Epidermal melanocyte (primary cell): ENCODE measurements at regions not wholly inside any gene's neighbourhood (a gene's known extent, or its start where the extent isn't known, plus 50 kb on each side); places are given as distances from the start of the nearest gene placed in this dataset.

Experiments
- DNase-seq: peaks from one replicate; pipeline ENCODE4 v3.0.0; 2011; ENCODE audit warnings: low spot score; ENCODE audit not compliant: insufficient read length

DNA sequence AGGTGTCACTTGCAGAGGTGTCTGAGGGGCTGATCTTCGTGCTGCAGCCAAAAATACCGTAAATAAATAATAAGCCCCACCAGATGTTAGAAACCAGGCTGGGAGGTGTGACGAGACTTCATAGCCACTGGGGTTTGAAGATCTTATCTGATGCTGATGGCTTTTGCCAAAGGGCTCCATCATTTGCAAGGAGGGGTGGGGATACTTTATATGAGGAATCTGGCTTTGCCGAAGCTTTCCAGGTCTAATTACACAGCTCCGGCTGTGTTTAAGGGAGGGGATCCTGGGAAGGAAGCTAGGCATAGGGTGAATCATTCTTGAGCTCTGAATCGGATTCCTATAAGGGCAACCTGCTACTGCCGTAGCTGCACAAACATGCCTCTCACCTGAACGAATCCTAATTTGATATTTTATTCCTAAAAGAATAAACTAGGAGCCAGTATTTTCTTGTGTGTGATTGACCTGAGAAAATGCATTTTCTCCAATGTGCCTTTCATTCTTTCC, 249.6 kb downstream of the SOD2 start:
- DNase-seq = no peak

DNA sequence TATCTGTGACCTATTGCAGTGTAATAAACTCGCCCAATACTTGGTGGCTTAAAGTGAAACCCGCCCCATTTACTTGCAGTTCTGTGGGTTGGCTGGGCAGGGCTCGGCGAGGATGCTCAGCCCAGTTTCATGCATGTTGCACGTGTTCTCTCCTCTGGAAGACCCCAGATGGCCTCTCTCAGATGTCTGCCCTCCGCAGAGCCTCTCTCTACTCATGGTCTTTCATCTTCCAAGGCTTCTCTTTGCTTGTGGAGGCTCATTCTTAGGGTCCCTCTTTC, 251.4 kb downstream of the SOD2 start:
- DNase-seq = no peak

DNA sequence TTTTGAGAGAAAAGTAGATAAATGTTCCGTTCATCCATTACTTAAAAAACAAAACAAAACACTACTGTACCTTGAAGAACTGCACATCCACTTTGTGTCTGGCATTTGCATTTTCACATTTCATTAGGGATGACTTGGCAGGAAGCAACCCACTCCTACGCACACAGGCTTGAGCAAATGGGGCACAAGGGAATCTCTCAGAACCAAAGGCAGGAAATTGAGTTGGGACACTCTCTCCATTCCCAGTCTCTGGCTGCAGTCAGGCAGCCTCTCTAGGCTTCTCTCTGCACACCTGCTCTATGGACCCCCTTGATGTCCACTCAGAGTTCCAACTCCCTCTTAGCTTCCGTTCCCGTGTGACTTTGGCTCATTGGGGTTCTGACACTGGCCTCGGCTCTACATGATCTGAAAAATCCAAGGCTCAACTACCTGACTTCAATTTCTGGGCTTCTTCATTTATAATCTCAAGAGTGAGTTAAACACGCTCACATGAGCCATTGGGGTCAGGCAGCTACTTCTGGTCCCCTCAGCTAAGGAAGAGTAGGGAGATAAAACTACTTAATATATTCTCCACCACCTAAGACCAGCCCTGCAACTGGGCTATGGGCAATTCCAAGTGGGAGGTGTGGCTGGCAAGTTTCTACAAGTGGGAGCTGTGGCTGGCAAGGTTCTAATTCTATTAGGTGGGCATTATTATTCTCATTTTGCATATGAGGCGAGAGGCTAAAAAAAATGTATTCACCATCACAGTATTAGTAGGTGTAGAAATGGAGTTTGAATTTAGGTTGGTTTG, 251.9 kb downstream of the SOD2 start:
- no peak for DNase-seq

DNA sequence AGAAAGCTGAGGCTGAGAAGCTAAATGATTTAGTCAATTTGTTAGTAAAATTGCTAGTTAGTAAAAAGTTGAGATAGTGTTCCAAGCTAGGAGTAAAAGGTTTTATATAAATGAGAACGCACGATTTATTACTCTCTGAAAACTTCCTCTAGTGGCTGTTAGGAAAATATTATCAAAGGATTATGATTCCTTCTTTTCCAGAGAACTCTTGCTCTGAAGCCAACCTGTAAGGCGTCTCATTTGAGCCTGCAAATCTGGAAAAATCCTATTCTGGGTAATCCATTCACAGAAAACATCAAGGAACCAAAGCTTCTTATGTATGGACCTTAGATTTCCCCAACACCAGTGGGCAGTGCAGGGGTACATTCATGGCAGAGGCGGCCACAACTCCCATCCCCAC, 252.7 kb downstream of the SOD2 start:
- no peak for DNase-seq

DNA sequence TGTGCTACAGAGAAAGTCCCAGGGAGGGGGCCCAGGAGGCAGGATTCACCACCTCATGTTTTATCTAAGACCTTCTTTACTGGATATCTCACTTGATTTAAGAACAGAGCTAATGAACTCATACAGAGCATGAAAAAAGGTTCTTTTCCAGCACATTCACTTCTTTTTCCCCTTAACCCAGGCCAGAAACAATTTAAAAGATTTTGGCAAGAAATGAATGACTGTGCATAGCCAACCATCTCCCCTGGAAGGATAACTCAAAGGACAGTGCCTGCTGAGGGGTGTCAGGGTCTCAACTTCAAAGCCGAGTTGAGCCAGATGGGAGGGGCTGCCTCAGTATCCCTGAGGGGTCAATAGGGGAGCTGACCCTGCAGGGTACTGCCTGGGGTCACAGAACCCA, 253.4 kb downstream of the SOD2 start:
- DNase-seq = no peak

DNA sequence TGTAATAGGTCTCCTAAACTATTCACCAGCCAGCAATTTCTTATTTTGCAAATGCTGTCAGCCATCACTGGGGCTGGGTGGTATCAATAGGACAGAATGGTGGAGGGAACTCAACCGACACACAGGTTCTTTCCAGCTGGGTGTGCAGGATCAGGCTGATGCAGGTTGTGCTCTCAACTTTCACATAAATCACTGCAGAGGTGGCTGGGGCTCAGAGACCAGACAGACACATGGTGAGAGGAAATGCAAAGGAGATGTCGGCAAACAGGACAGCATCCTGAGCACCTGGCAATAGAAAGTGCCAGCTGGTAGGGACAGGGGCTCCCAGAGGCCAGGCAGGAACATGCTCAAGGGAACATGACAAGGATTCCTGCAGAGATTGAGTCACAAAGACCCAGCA, 254.9 kb downstream of the SOD2 start:
- DNase-seq = no peak

DNA sequence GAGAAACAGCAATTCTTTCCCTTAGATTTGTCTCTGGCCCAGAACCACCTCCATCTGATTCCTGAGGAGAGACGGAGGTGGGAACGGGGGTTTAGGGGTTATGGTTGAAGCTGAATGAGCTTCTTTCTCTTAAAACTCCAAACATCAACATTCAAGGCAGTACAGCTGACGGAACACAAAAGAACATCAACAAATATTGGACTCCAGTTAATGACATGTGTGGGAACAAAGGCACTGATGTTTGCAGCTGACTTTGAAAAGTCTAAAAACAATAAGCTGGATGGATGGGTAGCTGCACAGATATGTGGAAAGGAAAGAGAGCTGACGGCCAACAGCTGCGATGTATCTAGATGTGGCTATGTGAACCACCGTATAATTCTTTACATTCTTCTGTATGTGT, 256.5 kb downstream of the SOD2 start:
- no peak for DNase-seq

DNA sequence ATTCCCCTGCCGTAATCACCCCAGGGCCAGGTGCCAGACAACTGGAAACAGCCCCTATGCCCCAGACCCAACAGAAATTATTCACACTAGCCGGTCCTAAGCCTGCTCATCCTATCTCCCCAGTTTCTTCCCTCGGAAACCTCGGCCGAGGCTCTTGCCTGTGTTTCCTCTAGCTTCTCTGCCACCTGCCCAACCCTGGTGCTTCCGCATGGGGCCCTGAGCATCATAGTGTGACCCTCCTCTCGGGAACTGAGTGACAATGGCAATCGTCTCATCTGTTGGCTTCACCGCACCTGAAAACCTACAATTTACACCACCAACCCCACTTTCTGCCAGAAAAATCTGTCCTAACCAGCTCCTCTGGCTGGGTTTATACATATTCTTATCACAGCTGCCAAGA, 257.3 kb downstream of the SOD2 start:
- no peak for DNase-seq

DNA sequence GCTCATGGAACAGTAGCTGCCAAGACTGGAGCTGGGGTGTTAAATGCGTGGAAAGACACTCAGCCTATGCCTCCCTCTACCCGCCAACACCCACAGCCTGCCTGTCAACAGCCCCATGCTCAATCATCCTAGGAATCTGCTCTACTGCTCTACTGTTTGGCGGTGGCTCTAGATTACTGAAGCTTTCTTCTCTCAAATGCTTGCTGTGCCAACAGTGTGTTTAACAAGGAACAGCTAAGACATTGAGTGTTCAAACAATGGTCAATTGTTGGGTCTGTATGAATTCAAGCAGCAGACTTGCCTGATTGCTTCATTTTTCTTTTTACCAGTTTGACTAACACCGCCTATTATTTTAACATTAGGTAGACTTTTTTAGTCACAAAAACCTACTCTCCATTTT, 258.6 kb downstream of the SOD2 start:
- no peak for DNase-seq

DNA sequence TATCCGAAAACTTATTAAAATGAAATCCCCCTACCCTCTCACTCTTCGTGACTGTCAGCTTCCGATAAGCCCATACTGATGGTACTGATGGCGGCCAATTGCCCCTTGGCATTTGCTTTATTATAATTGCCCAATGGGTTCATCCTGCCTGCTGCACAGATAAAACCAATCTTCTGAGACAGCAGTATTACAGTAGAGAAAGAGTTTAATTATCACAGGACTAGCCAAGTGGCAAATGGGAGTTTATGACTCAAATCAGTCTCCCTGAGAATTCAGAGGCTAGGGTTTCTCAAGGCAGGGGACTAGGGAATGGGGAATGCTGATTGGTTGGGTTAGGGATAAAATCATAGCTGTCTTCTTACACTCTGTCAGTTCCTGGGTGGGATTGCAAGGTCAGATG, 259.5 kb downstream of the SOD2 start:
- no peak for DNase-seq

DNA sequence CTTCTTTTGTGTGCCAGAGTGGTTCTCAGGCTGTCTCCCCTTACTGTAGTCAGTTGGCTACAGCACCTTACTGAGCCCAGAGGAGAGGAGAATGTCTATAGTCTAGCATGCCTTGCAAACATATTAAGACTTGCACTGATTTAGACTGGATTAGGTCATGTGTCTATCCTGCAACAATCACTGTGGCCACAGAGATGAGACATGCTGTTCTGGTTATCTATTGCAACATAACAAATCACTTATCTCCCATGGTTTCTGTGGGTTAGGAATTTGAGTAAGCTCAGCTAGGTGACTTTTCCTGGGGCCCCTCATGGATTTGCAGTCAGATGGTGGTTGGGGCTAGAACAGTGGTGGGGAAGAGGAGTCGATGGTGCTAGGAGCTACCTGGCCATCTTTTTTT, 261.3 kb downstream of the SOD2 start:
- no peak for DNase-seq

DNA sequence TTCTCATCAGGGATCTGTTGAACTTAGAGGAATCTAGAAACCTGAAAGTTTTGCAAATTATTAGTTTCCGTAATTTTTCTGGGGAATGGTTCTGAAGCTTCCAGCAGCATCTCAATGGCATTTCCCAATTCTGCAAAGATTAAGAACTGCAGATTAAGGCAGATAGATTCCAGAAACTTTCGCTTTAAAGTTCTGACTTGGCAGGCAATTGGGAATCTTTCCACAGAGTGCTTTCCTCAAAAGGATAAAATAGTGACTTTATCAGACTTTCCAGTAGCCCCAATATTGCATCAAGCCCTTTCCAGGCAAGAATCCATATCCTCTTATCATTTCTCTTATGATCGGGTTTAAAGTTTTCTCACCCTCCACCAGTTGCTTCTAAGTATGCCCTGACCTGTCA, 261.1 kb downstream of the FNDC1 start:
- no peak for DNase-seq

DNA sequence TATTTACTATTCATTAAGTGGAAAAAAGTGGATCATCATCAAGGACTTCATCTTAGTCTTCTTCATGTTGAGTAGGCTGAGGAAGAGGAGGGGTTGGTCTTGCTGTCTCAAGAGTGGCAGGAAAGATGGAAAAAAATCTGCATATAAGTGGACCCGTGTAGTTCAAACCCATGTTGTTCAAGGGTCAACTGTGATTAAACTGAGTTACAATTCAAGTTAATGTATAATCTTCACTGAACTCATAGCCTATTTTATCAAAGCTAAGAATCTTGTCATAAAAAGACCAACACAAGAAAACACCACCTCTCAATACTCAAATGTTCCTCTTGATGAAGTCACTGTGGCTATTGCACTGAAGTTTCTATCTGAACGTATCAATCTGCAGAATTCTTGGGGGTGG, 260.2 kb downstream of the FNDC1 start:
- DNase-seq = no peak

DNA sequence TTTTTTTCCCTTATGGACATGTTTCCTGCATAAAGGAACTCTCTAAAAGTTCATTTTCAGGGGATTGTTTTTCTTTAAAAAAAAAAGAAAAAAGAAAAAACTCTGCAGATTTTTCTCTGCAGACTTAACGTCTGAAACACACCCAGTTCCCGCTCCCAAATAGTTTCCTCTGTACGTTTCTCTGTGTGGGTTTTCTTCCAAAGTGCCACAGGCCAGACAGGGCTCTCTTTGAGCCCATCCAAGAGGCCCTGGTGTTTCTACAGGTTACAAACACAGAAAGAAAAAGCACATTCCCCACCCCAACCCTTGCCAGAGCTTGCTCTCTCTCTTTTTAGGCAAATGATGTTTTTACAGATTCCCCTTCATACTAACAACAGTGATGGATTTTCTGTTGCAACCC, 258.6 kb downstream of the FNDC1 start:
- DNase-seq = no peak

DNA sequence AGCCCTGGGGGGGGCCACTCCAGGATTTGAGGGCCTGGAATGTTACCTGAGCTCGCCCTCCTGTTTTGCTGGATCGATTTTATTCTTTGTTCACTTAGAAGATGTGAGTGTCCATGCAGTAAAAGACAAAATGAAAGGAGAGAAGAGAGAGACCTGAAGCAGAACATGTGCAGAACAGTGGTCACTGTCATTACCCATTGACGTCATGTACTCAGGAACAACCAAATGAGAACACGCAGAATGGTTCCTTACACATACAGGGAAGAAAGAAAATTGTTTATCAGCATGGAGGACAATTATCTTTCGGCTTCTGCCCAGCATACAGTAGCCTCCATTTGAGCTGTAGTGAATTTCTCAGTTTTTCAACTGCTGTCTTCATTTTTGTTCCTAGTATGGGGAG, 258.1 kb downstream of the FNDC1 start:
- DNase-seq = no peak

DNA sequence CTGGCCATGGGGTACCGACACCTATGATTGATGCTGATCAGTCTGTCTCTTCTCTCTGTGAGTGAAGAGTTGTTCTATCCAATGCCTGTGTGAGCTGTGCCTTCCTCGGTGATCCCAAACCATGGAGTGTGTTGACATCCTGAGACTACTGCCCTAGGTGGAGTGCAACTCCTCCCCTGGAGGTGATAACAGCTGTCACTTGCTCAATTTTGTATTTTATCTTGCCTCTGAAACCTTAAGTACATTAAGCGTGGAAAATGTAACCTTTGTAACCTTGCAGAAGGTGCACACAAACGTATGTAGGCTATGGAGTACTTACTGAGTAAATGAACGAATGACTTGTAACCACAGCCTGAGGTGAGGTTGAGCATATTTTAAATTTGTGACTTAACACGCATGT, 256.2 kb downstream of the FNDC1 start:
- no peak for DNase-seq

DNA sequence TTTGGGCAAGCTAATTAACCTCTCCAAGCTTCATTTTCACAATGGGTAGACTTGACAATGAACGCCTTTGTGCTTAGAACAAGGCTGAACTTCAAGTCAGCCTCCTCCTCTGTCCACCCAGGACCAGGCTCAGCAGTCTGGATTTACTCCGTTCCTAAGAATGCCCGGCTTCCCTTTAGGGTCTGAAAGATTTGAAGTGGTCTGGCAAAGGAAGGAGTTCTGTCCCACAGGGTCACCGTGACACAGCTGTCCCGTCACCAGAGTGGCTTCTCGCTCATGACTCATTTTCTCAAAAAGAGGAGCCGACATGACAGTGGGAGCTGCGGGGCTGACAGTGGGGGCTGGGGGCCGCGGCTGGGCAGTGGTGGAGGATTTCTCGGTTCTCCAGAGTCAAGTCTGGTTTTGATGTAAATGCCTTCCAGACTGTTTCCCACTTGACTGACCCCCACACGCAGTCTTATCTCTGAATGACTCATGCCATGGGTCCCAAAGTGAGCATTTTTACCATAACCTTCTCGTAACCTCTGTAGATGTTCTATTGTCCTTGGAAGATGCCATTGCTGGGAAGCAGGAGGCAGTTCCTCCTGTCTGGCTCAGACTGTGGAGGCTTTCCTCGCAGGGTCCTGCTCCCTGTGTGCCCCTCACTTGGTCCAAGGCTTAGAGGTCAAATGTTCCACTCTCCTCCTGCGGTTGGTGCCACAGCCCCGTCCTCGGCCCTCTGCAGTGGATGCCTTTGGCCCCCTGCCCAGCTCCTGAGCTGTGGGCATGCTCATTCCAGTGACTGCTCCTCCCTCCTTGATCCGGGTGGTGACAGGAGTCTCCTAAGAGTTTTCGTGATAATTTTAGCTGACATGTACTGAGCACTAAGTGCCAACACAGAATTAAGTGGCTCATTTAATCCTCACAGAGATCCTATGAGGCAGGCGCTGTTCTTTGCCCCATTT, 253.1 kb downstream of the FNDC1 start:
- no peak for DNase-seq

DNA sequence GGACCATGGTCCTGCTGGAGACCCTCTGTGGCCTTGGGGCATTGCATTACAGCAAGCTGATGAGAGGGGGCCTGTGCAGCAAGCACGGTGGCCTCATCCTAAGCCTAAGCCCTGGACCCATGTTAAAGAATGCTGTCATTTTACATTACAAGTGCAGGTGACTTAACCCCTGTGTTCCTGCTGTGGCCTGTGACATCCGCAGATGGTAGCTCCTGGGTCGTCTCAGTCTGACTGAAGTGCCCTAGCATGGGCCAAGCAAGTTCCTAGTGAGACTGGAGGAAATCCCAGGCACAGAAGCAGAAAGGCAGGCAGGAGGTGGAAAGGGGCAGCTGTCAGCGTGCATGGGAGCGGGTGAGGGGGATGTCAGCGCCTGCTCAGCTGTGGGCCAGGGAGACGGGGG, 252.4 kb downstream of the FNDC1 start:
- no peak for DNase-seq

DNA sequence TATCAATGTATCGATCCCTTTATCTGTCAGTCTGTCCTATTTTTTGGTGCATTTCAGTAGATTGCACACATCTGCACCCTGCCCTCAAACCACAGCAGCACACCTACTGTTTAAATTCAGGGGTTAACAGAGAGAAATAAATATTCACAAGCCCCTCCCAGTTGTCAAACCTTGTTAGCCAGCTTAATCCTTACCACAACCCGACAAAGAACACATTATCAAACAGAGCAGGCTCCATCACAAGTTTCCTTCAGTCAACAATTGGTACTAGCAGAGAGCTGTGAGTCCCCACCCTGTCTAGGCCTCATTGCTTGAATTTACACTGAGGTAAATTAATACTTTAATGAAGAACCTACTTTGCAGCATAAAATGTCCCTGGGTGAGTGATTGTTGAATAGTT, 249.8 kb downstream of the FNDC1 start:
- DNase-seq = no peak

DNA sequence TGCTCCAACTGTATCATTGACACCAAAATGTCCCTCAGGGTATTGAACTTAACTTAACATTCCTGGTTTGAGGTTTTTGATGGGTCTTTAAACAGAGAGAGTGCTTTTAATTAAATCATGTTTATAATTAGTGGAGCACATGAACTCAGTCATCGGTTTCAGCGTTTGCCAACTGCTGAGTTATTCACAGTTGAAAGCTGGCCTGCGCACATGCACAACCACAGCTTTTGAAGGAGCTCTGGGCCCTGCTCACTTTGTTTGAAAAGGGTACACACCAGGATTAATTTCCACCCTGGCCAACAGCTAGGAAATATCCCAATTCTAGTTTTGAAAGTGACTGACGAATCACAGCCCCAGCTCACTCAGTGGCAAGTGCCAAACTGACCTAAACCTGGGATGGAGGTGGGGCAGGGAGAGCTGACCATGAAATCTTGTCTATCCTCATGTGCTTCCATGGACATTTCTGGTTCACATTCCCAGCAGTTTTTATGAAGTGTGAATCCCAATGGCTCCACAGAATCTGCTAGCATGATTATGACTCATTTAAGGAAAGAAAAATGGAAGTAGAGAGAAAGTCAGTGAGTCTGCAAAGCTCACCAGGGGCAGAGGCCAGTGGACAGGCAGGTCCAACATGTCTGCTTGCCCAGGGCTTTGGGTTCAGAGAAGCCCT, 247.8 kb downstream of the FNDC1 start:
- DNase-seq = no peak

DNA sequence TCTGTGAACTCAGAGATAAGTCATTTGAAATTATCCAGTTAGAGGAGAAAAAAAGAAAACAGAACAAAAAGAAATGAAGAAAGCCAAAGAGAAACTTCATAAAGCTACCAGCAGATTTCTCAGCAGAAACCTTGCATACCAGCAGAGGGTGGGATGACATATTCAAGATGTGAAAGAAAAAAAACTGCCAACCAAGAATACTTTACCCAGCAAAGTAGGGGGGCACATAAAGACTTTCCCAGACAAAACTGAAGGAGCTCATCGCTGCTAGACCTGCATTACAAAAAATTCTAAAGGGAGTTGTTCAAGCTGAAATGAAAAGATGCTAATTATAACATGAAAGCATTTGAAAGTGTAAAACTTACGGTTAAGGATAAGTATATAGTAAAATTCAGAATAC, 246.3 kb downstream of the FNDC1 start:
- no peak for DNase-seq

DNA sequence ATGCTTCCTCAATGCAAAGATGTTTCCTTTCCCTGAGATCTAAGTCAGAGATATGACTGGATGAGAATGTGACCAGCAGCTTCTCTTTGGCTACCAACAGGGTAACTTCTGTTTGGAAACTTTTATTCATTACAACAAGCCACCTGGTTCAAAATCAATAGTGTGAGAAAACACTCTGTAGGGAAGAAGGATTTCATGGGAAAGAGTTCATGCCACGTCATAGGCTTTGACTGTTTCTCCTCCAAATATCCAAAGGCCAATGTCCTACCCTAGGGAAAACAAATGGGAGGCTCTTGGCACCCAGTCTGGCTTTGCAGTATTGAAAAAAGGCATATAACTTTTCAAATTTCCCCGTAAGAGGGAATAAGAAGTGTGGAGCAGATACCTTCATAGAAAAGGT, 245.5 kb downstream of the FNDC1 start:
- no peak for DNase-seq
